ENCODE measurements at regions not wholly inside any gene's neighbourhood (a gene's known extent, or its start where the extent isn't known, plus 50 kb on each side); places are given as distances from the start of the nearest gene placed in this dataset.

DNA sequence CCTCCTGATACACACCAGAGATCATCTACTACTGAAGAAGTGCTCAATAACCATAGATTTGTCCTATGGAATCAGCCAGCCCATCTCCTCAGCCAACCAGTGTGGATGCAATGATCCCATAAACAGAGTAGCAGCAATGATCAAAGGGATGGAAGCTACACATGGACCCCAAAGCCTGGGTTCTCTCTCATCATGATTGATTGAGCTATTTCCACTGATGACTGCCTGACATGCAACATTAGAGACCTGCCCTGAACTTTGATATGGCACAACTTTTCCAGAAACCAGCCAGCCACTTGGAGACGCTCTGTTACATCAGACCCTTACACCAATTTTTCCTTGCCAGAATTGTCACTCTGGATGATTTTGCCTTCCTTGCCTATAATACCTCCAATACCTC, 471.6 kb downstream of the BUD13 start:
- TF ChIP-seq CTCF (IDR thresholded peaks at IDR 0.05) = no peak
- TF ChIP-seq POLR2A (IDR thresholded peaks at IDR 0.05) = no peak
- no peak for TF ChIP-seq EP300 (IDR thresholded peaks at IDR 0.05)
- TF ChIP-seq POLR2AphosphoS5 (IDR thresholded peaks at IDR 0.05) = no peak

Measured in gastroesophageal sphincter (tissue), 3 donors.